Hepatic stellate cell (primary cell): ENCODE measurements at regions not wholly inside any gene's neighbourhood (a gene's known extent, or its start where the extent isn't known, plus 50 kb on each side); places are given as distances from the start of the nearest gene placed in this dataset.

ENCODE experiments used
- DNase-seq: peaks from one replicate; pipeline ENCODE4 v3.0.0; 2011; ENCODE audit warnings: low spot score

DNA sequence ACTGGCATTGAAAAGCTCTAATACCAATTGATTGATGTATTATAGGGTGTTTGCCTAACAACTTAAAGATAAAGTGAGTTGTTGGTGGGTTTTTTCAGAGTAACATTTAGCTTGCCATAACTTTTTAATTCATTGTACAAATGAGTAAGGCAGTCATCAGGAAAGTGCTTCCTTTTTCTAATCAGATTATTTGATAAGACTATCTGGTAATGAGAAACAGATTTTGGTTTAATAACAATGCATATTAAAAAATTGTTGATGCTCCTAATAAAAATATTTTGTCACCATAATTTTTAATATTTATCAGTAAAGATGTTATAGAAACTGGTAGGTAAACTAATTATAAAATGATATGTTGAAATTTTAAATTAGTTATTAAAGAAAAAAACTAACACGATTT is 51.3 kb downstream of the BLTP1 start:
- DNase-seq, result no peak

DNA sequence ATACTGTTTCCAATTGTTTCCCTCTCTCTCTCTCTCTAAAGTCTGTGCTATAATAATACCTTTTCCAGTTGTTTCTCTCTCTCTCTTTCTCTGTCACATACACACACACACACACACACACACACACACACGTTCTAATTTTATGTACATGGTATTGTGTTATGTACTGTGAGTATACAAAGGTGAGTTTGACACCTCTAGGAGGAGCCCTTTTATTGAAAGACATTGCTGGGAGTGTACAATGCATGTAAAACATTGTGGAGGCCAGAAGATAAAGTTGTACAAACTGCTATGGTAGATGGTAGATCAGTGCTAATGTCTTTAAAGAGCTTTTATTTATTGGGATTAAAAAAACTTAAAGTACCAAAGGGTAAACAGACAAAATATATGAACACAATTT is 53.6 kb downstream of the BLTP1 start:
- DNase-seq, result no peak

DNA sequence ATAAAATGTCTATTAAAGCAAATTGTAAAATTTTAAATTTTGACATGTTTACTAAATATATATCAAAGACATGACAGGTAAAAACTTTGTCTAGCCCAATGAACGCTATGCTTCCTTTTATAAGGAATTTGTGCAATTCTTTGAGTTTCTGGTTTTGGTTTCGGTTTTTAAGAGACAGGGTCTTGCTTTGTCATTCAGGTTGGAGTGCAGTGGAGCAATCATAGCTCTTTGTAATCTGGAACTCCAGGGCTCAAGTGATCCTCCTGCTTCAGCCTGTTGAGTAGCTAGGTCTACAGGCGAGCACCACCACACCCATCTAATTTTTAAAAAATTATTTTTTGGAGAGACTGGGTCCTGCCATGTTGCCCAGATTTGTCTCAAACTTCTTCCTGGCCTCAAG is 60.7 kb downstream of the BLTP1 start:
- no peak for DNase-seq

DNA sequence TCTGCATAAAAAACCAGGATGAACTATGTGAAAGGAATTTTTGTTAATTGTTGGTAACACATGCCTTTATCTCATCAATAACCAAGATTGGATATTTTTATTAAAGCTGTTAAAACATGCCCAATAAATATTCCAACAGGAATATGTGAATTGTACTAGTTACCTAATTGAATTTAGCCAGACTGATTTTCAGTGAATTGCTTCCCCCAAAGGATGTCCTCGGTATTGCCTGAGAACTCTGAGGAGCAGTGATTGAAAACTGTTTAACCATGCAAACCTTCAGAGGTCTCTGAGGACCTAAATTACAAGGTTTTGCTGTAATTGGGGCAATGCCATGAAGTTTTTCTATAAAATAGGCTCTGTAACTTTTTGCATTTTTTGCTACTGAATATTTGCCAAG is 66.6 kb downstream of the BLTP1 start:
- DNase-seq, result peak; percentile 9

DNA sequence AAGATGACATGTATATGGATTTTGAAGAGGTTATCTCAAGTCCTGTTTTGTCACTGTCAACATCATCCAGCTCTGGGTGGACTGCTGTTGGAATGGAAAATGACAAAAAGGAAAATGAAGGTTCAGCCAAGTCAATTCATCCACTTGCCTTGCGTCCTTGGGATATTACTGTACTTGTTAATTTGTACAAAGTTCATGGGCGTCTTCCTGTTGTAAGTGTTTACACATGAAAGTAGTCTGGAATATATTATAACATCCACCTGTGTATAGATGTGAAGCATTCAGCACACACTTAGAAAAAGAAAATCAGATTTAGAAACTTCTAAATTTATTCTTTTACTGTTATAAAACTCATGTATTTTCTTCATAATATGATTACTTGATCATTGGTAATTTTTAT is 67.2 kb downstream of the BLTP1 start:
- DNase-seq, result no peak

DNA sequence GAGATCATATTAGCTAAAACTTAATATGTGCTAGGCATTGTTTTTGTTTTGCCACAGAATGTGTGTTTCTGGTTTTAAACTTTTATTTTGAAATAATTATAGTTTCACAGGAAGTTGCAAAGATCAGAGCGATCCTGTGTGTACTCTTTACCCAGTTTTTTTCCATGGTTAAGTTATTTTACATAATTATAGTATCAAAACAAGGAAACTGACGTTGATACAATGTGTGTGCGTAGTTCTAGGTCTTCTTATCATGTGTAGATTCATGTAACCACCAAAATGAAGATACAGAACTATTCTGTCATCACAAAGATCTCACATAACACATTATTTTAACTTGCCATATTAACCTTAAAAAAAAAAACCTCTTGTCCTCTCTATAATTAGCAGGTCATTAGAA is 69.2 kb downstream of the BLTP1 start:
- no peak for DNase-seq

DNA sequence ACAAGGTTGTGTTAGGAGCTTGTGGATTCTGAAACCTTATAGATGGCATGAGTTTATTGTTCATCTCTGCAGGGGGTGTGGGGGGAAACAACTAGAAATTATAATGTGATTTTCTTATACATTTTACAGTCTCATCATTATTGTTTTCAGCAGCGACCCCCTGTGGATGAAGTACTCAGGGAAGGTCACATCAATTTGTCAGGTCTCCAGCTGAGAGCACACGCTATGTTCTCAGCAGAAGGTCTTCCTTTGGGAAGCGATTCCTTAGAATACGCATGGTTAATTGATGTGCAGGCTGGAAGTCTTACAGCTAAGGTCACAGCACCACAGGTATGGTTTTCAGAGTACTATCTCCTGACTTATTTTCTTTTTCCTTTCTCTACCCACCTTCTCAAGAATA is 72.2 kb downstream of the BLTP1 start:
- DNase-seq, result peak; percentile 5

DNA sequence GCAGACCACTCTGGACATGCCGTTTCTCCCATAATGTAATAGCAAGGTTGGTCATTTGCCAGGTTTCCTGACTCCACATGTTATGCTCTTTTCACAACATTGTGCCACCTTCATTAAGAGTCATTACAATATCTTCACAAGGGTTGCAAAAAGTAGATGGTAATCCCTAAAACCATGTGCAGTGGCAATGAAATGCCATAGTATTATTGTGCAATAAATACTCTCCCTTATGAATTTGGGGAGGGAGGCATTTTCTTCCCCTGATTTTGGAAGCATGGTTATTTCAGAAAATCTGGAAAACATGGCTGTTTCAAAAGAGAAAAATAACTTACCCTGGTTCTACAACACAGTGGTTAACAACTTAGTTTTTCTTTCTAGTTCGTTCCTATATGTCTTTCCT is 75.1 kb downstream of the BLTP1 start:
- no peak for DNase-seq

DNA sequence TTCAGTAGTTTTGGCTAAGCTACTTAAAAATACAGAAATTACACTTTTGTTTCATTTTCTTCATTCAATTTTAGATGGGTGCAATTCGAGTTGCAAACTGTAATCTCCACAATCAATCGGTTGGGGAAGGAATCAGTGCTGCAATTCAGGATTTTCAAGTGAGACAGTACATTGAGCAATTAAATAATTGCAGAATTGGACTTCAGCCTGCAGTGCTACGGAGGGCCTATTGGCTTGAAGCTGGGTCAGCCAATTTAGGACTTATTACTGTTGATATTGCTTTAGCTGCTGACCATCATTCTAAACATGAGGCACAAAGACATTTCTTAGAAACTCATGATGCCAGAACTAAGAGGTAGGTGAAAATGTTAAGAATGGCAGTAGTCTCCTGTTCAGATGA is 77.7 kb downstream of the BLTP1 start:
- DNase-seq, result no peak

DNA sequence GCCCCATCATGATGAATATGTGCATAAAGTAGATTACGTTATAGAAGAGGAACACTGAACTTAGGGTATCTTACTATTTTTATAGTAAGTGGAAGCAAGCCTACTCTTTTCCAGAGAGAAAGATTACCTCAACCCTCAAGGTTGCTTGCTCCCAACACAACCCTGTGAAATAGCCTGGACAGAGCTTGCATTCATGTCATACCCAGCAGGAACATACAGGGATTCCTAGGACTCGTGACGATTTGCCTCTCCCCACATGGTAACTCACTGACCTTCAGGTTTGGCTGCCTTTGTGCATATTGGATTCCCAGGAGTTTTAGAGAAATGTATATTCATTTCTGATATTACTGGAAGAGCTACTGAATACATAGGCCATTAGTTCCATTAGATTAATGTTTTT is 80.5 kb downstream of the BLTP1 start:
- no peak for DNase-seq

DNA sequence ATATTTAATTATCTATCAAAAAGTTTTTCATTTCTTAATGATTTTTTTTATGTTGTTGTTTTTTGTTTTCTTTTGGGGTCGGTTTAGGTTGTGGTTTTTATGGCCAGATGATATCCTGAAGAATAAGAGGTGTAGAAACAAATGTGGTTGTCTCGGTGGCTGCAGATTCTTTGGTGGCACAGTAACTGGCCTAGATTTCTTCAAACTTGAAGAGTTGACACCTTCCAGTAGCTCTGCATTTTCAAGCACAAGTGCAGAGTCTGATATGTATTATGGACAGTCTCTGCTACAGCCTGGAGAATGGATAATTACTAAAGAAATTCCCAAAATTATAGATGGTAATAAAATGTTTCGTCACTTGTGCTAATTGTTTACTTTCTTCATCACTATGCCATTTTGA is 82.6 kb downstream of the BLTP1 start:
- DNase-seq, result no peak

DNA sequence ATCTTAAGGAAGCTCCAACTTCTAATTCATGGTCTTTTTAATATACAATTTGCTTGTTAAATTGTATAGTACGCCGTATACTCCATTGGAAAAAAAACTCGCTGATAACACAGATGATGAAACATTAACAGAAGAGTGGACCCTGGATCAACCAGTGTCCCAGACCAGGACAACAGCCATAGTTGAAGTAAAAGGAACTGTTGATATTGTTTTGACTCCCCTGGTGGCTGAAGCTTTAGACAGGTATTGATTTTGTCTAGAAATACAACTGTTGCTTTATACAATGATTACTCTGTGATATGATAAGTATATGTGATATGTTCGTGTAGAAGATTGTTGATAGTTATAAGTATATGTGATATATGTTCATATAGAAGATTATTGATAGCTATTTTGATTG is 91.7 kb downstream of the BLTP1 start:
- no peak for DNase-seq

DNA sequence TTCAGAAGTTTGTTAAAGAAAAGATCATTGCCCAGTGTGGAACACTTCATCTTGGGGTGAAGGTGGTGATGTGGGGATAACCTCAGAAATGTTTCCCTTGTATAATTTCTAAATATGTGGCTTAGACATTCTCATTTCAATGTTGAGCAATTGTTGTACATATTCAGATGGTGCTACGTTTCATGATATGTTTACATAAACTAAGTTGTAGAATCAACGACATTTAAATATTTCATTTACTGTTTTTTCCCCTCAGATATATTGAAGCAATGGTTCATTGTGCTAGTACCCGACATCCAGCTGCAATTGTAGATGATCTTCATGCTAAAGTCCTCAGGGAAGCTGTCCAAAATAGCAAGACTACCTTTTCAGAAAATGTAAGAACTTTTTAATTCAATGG is 92.6 kb downstream of the BLTP1 start:
- no peak for DNase-seq

DNA sequence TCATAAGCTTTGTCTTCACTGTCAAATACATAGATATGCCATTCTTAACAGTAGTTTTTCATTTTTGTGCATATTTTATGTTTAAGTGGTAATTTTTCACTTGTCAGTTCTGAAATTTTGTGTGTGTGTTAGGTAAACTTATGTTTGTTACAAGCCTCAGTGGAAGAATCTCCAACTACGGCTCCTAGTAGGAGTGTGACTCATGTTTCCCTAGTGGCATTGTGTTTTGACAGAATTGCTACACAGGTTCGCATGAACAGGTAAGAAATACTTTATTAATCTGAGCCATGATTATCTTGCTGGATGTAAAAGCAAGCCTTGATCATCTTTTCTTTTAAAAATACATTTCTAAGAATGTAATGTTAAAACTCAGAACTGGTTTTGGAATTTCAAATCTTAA is 94.4 kb downstream of the BLTP1 start:
- DNase-seq, result no peak

DNA sequence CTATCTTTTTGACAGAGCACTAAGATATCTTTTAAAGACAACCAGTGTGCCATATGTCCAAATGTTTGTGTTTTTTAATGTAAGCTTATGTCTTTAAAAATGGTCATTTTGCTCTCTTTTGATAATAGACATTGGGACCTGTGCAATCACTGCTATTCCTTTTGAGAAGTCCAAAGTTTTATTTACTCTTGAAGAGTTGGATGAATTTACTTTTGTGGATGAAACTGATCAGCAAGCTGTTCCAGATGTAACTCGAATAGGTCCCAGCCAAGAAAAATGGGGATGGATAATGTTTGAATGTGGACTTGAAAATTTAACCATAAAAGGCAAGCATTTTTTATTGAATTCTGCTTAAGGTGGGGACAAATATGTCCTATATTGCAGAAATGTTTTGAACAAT is 97.2 kb downstream of the BLTP1 start:
- DNase-seq, result no peak

DNA sequence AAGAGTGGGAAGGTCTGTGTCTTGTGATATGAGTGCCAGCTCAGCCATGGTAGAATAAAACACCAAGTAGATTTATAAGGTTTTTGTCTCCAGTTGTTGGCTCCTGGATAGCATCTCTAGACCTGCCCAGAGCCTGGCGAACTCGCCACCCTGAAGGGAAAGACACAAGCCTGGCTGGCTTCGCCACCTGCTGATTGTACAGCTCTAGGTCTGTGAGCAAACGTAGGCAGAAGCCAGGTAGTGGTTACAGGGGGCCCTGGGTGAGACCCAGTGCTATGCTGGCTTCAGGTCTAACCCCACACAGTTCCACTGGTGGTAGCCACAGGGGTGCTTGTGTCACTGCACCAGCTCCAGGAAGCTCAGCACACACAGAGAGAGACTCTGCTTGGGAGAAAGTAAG is 100.5 kb downstream of the BLTP1 start:
- DNase-seq, result no peak

DNA sequence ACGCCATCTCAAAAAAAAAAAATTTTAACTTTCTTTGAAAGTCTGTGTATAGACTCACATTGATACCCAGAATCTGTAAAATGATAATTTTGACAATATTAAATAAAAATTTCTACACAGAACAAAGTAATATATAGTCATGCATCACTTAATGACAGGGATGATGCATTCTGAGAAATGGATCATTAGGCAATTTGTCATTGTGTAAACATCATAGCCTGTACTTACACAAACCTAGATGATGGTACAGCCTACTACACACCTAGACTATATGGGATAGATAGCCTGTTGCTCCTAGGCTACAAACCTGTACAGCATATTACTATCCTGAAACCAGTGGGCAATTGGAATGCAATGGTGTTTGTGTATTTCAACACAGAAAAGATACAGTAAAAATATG is 107.7 kb downstream of the BLTP1 start:
- no peak for DNase-seq

DNA sequence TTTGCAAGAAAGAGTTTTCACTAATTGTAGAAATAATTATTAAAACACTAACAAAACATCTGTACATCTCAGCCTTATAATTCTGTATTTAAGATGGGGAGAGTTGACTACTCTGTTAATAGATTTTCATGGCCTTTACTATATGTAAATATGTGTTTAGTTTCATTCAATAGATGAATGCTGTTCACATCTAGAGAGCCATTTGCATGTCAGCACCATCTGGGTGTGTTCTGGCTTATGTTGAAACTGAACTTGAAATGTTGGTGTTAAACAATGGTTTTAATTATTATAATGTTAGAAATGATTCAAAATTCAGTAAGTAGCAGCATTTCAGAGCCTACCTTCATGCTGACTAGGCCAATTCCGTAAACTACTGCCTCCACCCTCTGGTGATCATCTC is 102.5 kb upstream of the ADAD1 start:
- no peak for DNase-seq

DNA sequence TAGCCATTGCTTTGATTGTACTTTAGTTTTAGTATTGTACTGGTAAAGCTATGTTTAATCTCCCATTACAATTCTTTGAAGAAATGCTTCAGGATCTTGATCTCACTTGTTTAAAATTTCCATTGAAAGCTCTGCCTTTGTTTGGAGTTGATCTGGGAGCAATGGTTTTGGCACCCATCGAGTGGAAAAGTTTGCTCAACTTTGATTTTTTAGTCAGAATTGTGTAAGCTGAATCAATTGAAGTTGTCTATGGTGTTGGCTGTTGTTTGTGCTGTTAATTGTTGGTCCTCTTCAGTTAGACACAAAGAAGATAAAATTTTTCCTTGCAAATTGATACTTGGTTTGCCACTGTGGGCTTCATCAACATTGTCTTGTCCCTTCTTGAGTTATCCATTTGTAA is 99.8 kb upstream of the ADAD1 start:
- no peak for DNase-seq

DNA sequence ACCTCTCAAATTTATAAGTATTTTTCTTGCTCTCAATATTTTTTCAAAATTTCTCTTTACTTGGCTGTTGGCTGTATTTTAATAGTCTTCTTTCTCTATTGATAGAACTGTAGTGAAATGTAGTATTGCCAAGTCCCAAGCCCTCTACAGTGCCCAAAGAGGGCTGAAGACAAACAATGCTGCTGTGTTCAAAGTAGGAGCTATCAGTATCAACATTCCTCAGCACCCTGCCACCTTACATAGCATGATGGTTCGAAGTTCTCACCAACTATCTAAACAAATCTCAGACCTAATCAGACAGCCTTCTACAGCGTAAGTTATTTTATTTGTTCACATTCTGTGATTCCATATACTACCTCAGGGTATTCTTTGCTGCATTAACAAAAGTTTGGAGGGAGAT is 99.1 kb upstream of the ADAD1 start:
- DNase-seq, result no peak

DNA sequence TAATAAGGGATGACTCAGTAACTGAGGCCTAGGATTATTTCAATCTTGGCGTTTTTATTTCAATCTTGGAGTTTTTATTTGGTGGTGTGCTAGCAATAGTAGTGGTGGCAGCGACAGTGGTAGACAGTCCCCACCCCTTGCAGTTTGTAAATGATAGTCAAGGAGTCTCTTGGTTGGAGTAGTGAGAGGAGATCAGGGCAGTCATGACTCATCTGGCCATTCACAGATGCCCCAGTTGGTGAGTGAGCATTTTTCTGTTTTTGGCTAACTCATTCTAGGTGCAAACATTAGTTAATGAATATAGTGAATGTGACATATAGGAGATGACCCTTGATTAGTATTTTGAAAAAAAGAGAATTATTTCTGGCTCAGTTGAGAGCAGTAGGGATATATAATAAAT is 93.5 kb upstream of the ADAD1 start:
- DNase-seq, result peak; percentile 4

DNA sequence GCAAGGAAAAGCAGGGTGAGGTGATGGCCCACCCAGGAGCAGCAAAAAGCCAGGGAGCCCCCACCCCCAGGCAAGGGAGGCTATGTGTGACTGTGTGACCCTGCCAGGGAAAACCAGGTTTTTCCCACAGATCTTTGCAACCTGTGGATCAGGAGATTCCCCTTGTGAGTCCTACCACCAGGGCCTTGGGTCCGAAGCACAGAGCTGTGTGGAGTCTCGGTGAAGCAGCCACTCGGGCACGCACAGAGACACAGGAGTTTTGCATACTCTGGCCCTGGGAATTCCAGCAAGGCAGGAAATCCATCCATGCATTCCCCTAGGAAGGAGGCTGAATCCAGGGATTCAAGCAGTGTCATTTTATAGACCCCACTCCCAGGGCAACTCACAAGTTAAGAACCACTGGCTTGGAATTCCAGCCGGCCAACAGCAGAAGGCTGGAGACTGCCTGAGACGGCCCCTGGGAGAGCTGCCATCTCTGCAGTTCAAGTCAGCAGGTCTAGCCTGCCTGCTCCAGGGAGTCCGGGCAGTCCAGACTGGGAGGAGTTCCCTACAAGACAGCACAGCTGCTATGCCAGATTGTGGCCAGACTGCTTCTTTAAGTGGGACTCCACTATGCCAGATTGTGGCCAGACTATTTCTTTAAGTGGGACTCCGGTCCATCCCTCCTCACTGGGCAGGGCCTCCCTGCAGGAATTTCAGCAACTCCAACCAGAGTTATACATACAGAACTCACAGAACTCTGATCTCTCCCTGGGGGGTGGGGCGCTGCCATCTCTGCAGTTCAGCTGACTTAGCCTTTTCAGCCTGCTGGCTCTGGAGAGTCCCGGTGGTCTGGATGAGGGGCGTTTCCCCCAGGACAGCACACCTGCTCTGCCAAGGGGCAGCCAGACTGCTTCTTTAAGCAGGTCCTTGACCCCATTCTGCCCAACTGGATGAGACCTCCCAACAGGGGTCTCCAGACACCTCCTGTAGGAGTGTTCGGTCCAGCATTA is 85.1 kb upstream of the ADAD1 start:
- no peak for DNase-seq

DNA sequence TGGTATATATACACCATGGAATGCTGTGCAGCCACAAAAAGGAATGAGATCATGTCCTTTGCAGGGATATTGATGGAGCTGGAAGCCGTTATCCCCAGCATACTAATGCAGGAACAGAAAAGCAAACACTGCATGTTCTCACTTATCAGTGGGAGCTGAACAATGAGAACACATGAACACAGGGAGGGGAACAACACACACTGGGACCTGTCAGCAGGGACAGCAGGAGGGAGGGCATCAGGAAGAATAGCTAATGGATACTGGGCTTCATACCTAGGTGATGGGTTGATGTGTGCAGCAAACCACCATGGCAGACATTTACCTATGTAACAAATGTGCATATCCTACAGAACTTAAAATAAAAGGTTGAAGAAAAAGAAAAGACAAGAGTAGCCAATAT is 81.1 kb upstream of the ADAD1 start:
- DNase-seq, result no peak

DNA sequence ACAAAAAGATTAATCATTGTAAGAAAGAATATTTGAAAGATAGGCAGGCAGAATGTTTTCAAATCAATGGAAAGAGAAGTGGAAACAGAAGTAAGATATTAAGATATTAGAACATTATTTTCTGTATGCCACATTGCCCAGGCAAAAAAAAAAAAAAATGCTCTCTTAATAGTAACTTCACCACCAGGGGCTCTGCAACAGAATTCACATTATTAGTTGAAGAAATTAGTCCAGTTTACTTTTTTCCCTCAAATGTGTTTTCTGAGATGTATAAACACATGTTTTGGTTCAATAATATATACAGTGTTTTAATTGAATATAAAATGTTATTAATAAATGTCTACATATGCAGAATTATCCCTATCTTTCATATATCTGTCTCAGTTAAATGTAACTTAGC is 78.0 kb upstream of the ADAD1 start:
- no peak for DNase-seq
